ENCODE measurements at regions not wholly inside any gene's neighbourhood (a gene's known extent, or its start where the extent isn't known, plus 50 kb on each side); places are given as distances from the start of the nearest gene placed in this dataset.
"Not testable (repeated sequence)": the region's sequence is repeated elsewhere in the genome, so short reads cannot be mapped to it uniquely, and the experiment has no call there.

DNA sequence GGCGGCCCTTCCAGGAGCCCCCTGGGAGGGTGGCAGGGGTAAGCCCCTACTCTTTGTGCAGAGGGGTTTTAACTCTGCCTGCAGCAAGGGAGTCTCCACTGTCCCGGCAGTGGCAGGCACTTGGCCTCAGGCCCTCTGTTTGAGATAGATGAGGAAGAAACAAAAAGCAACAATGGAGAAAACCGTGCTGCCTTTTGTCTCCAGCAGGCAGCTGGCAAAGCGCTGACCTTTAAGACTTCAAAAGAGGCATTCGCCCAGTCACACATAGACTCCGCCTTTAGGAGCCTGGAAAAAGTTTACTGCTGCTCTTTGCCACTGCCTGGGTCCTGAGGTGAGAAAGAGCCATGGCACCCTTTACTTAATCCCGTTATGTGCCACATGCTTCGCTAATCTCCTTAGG, 158.2 kb upstream of the NTF3 start:
- peaks cover 0 to 5% of the 10 kb centered on the region in 2 experiments for H3K9me3 ChIP-seq (ENCODE audit: control insufficient read depth in 1 of 2, insufficient read depth in 1 of 2, low read length in 2 of 2)
- no peak overlapping the region for H3K27ac ChIP-seq (ENCODE audit: low read depth in 1 of 2, low read length in 2 of 2)
- no peaks in the 10 kb centered on the region for H3K27me3 Mint-ChIP-seq
- H3K27me3 ChIP-seq (ENCODE audit: control insufficient read depth in 1 of 2, insufficient read depth in 2 of 2, low read length in 2 of 2): no peaks in the 10 kb centered on the region
- H3K4me3 ChIP-seq (ENCODE audit: low read length): no peak overlapping the region
- no peaks in the 10 kb centered on the region for H3K9me3 Mint-ChIP-seq
- H3K4me1 Mint-ChIP-seq (ENCODE audit: low read depth): no peaks in the 10 kb centered on the region
- H3K27ac Mint-ChIP-seq: no peak overlapping the region
- no peaks in the 10 kb centered on the region for H3K36me3 Mint-ChIP-seq (ENCODE audit: low read depth)
- ChIA-PET POLR2A (no interaction called here), CTCF (no interaction called here)
- no peaks in the 10 kb centered on the region for H3K36me3 ChIP-seq (ENCODE audit: insufficient read depth, low read length)
- ATAC-seq (ENCODE audit: poor library complexity): no peak
- H3K4me3 Mint-ChIP-seq: no peak overlapping the region
- DNase-seq: no peak
- intact Hi-C loops (cut with DNase I, micrococcal nuclease): no loop called here
- TF ChIP-seq CTCF (IDR thresholded peaks at IDR 0.05): no peak
- H3K4me1 ChIP-seq (ENCODE audit: insufficient read depth, low read length): no peaks in the 10 kb centered on the region

DNA sequence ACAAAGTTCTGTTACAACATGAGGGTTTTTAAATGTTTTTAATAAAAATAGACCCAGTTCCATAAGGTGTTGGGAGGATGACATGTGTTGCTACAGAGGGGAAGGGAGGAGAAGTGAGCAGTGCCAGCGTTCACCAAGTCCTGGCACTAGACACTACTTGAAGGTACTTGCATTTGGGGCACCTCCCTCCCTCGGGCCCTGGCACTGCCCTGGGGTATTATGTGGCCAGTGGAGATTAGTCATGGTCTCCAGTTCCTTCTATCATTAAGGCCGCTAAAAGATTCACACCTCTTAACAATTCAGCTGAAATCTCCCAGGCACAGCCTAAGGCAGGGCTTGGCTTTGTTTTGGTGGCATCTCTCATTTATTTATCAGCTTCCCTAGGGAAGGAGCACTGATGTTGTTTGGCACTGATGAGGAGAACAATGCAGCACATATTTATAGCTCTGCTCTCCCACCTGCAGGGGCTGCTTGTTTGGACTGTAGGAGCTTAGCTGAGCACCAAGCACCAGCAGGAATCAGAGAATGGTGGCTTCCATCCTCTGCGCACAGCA, 155.5 kb upstream of the NTF3 start:
- Histone ChIP-seq H3K27me3 (ENCODE audit: control insufficient read depth in 1 of 2, insufficient read depth in 2 of 2, low read length in 2 of 2) (no peaks in the 10 kb centered on the region), H3K9me3 (ENCODE audit: control insufficient read depth in 1 of 2, insufficient read depth in 1 of 2, low read length in 2 of 2) (peaks cover 0 to 5% of the 10 kb centered on the region in 2 experiments), H3K27ac (ENCODE audit: low read depth in 1 of 2, low read length in 2 of 2) (no peak overlapping the region), H3K4me3 (ENCODE audit: low read length) (no peak overlapping the region), H3K4me1 (ENCODE audit: insufficient read depth, low read length) (no peaks in the 10 kb centered on the region), H3K36me3 (ENCODE audit: insufficient read depth, low read length) (no peaks in the 10 kb centered on the region)
- H3K4me1 Mint-ChIP-seq (ENCODE audit: low read depth): no peaks in the 10 kb centered on the region
- no peaks in the 10 kb centered on the region for H3K27me3 Mint-ChIP-seq
- H3K36me3 Mint-ChIP-seq (ENCODE audit: low read depth): no peaks in the 10 kb centered on the region
- TF ChIP-seq CTCF (IDR thresholded peaks at IDR 0.05): no peak
- intact Hi-C loops (cut with DNase I, micrococcal nuclease): no loop called here
- ATAC-seq (ENCODE audit: poor library complexity) (no peak), DNase-seq (no peak)
- no peaks in the 10 kb centered on the region for H3K9me3 Mint-ChIP-seq
- H3K27ac Mint-ChIP-seq: no peak overlapping the region
- H3K4me3 Mint-ChIP-seq: no peak overlapping the region
- ChIA-PET CTCF (no interaction called here), POLR2A (no interaction called here)

GRCh38 chr12:5280086-5280485, 151.8 kb upstream of the NTF3 start:
- Mint-ChIP-seq H3K27ac (no peak overlapping the region), H3K27me3 (no peaks in the 10 kb centered on the region)
- POLR2A ChIA-PET: no interaction called here

GRCh38 chr12:5290368-5290767, 141.5 kb upstream of the NTF3 start:
- peak in 3 of 14 experiments; percentile 3 to 19 (median 8) for DNase-seq
- H3K27ac Mint-ChIP-seq; POLR2A ChIA-PET; H3K36me3 ChIP-seq (ENCODE audit: insufficient read depth, low read length); H3K4me3 ChIP-seq (ENCODE audit: low read length); H3K4me3 Mint-ChIP-seq; H3K27me3 ChIP-seq (ENCODE audit: control insufficient read depth in 1 of 2, insufficient read depth in 2 of 2, low read length in 2 of 2); ATAC-seq (ENCODE audit: poor library complexity); H3K4me1 Mint-ChIP-seq (ENCODE audit: low read depth); H3K9me3 ChIP-seq (ENCODE audit: control insufficient read depth in 1 of 2, insufficient read depth in 1 of 2, low read length in 2 of 2); H3K27ac ChIP-seq (ENCODE audit: low read depth in 1 of 2, low read length in 2 of 2); intact Hi-C loops (cut with DNase I, micrococcal nuclease); H3K36me3 Mint-ChIP-seq (ENCODE audit: low read depth); CTCF ChIA-PET; H3K4me1 ChIP-seq (ENCODE audit: insufficient read depth, low read length); H3K27me3 Mint-ChIP-seq; H3K9me3 Mint-ChIP-seq: not testable (repeated sequence)

More at GRCh38 chr12:5280086-5280485, 151.8 kb upstream of the NTF3 start:
- H3K27ac ChIP-seq (ENCODE audit: low read depth in 1 of 2, low read length in 2 of 2): no peak overlapping the region
- H3K27me3 ChIP-seq (ENCODE audit: control insufficient read depth in 1 of 2, insufficient read depth in 2 of 2, low read length in 2 of 2): no peaks in the 10 kb centered on the region
- H3K36me3 ChIP-seq (ENCODE audit: insufficient read depth, low read length): no peaks in the 10 kb centered on the region
- TF ChIP-seq CTCF (IDR thresholded peaks at IDR 0.05): no peak
- intact Hi-C loops (cut with DNase I, micrococcal nuclease): no loop called here
- peaks cover 0 to 4% of the 10 kb centered on the region in 2 experiments for H3K9me3 ChIP-seq (ENCODE audit: control insufficient read depth in 1 of 2, insufficient read depth in 1 of 2, low read length in 2 of 2)
- CTCF ChIA-PET: no interaction called here
- H3K36me3 Mint-ChIP-seq (ENCODE audit: low read depth): no peaks in the 10 kb centered on the region
- H3K4me1 Mint-ChIP-seq (ENCODE audit: low read depth): no peaks in the 10 kb centered on the region
- no peak overlapping the region for H3K4me3 ChIP-seq (ENCODE audit: low read length)
- H3K9me3 Mint-ChIP-seq: peaks cover 3% of the 10 kb centered on the region
- no peak for ATAC-seq (ENCODE audit: poor library complexity)
- no peak overlapping the region for H3K4me3 Mint-ChIP-seq
- no peaks in the 10 kb centered on the region for H3K4me1 ChIP-seq (ENCODE audit: insufficient read depth, low read length)
- no peak for DNase-seq

All from CD4-positive, alpha-beta T cell (primary cell).